ENCODE measurements at regions not wholly inside any gene's neighbourhood (a gene's known extent, or its start where the extent isn't known, plus 50 kb on each side); places are given as distances from the start of the nearest gene placed in this dataset.

DNA sequence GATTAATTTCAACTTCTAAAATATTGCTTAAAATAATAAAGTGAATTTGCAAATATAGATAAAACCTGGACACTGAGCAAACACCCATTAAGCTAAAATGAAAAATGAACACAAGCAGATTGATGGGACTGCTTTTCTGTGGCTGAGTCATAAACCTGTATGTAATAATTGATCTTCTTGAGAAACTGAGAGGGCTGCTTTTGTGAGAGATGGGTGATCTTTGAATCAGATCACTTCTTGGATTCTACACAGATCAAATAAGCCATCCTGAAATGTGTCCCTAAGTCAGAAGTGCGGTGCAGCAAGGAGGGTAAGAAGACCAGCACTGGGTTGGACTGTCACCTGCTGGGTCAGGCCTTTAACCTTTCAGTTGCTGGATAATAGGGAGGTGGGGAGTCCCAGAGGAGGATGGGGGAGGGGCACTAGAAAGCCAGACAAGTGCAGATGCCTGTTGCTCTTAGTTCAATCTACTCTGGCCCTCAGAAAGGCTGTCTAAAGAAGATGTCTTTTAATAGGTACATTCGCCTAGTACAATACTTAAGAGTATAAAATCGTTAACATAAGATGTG, 178.2 kb upstream of the NAMPT start:
- TF ChIP-seq POLR2AphosphoS5 (IDR thresholded peaks at IDR 0.05; ENCODE audit: insufficient read depth in 1 of 2, low read depth in 1 of 2), result no peak
- no peak for TF ChIP-seq CTCF (IDR thresholded peaks at IDR 0.05)
